Testis (tissue), 2 donors: ENCODE measurements at regions not wholly inside any gene's neighbourhood (a gene's known extent, or its start where the extent isn't known, plus 50 kb on each side); places are given as distances from the start of the nearest gene placed in this dataset.
A peak's percentile ranks its signal among the peaks of the same experiment; 100 is the strongest.

Source experiments
- DNase-seq: peaks from one replicate; pipeline ENCODE4 v3.0.0-alpha.2; 2019
- H3K27ac ChIP-seq, 2 donors: fragments of 200-600 bp; sonication (generic); one replicate each; pipeline ENCODE4 v1.5.1; 2019
- H3K27me3 ChIP-seq: fragments of 200-600 bp; sonication (generic); one replicate; pipeline ENCODE4 v1.5.1; 2019
- H3K36me3 ChIP-seq: fragments of 200-600 bp; sonication (generic); one replicate; pipeline ENCODE4 v1.5.1; 2017; ENCODE audit warnings: low read depth; ENCODE audit errors: missing control alignments
- H3K4me1 ChIP-seq: fragments of 200-600 bp; sonication (generic); one replicate; pipeline ENCODE4 v1.5.1; 2019
- H3K4me3 ChIP-seq, 2 donors: fragments of 200-600 bp; sonication (generic); one replicate each; pipeline ENCODE4 v1.5.1; 2017 to 2019
- H3K9me3 ChIP-seq: fragments of 200-600 bp; sonication (generic); one replicate; pipeline ENCODE4 v1.5.1; 2017
- CTCF ChIP-seq, 3 experiments: fragments of 450-650 bp in 2 of 3; fragments of 200-600 bp in 1 of 3; sonication (generic) in 1 of 3; IDR thresholded peaks; one replicate each; pipeline ENCODE4 v1.5.1; 2016 to 2019; ENCODE audit warnings: antibody characterized with exemption in 3 of 3, mild to moderate bottlenecking in 2 of 3, moderate library complexity in 1 of 3
- POLR2A ChIP-seq: fragments of 450-650 bp; IDR thresholded peaks from one replicate; pipeline ENCODE4 v1.6.1; 2017; ENCODE audit warnings: antibody characterized with exemption, mild to moderate bottlenecking, moderate library complexity
- WGBS, 2 donors: methylation state at CpG; one replicate each; pipeline ENCODE4 v1.1.5; 2018; 5-methylcytosine and 5-hydroxymethylcytosine counted together
- intact Hi-C: fragments of 100-400 bp; cut with DNase I; formaldehyde crosslinking; loops from one replicate; pipeline ENCODE4 v1.15.1; 2023; ENCODE audit warnings: low total_unique reads

GRCh38 chrX:125202591-125203248 lies 117.0 kb upstream of the TEX13C start:
- Histone ChIP-seq H3K9me3 (no peaks in the 10 kb centered on the region), H3K4me1 (no peaks in the 10 kb centered on the region), H3K27ac (no peak overlapping the region), H3K4me3 (peak overlapping the region in 1 of 2 donors; percentile 38), H3K36me3 (no peaks in the 10 kb centered on the region), H3K27me3 (no peaks in the 10 kb centered on the region)
- peak; percentile 12 for DNase-seq
- WGBS, 2 donors, result 1% methylated on average over 24 of the region's 33 CpGs; no CpG with 5 or more reads in 1 of the 2 donors
- intact Hi-C loops, result no loop called here
- TF ChIP-seq CTCF (IDR thresholded peaks at IDR 0.05) (no peak), POLR2A (no peak)

GRCh38 chrX:125203365-125203736 lies 116.3 kb upstream of the TEX13C start:
- Histone ChIP-seq H3K4me3 (peak overlapping the region; percentile 15 to 38), H3K27ac (no peak overlapping the region), H3K4me1 (no peaks in the 10 kb centered on the region), H3K9me3 (no peaks in the 10 kb centered on the region), H3K27me3 (no peaks in the 10 kb centered on the region), H3K36me3 (no peaks in the 10 kb centered on the region)
- TF ChIP-seq POLR2A, result no peak
- no peak for TF ChIP-seq CTCF (IDR thresholded peaks at IDR 0.05)
- DNase-seq, result peak; percentile 13
- 1% methylated on average over 11 of the region's 25 CpGs; no CpG with 5 or more reads in 1 of the 2 donors for WGBS, 2 donors
- intact Hi-C loops, result no loop called here

GRCh38 chrX:125203737-125204578 lies 115.7 kb upstream of the TEX13C start:
- Histone ChIP-seq H3K4me3 (peak overlapping the region; percentile 15 to 38), H3K9me3 (no peaks in the 10 kb centered on the region), H3K27me3 (no peaks in the 10 kb centered on the region), H3K36me3 (no peaks in the 10 kb centered on the region), H3K27ac (no peak overlapping the region), H3K4me1 (no peaks in the 10 kb centered on the region)
- WGBS, 2 donors, result 0% methylated on average over 5 to 49 of the region's 63 CpGs
- TF ChIP-seq CTCF (IDR thresholded peaks at IDR 0.05) (no peak), POLR2A (no peak)
- intact Hi-C loops, result no loop called here
- DNase-seq, result peak; percentile 23

GRCh38 chrX:125204681-125205132 lies 115.0 kb upstream of the TEX13C start:
- H3K27ac ChIP-seq, result no peak overlapping the region
- H3K4me1 ChIP-seq, result no peaks in the 10 kb centered on the region
- WGBS, 2 donors, result 0 to 1% methylated on average over 2 to 22 of the region's 22 CpGs
- TF ChIP-seq POLR2A (no peak), CTCF (IDR thresholded peaks at IDR 0.05) (no peak)
- no peaks in the 10 kb centered on the region for H3K36me3 ChIP-seq
- H3K9me3 ChIP-seq, result no peaks in the 10 kb centered on the region
- intact Hi-C loops, result no loop called here
- no peaks in the 10 kb centered on the region for H3K27me3 ChIP-seq
- peak overlapping the region in 1 of 2 donors; percentile 51 for H3K4me3 ChIP-seq
- no peak for DNase-seq
